Skin of body (tissue), 1 donor: ENCODE measurements at regions not wholly inside any gene's neighbourhood (a gene's known extent, or its start where the extent isn't known, plus 50 kb on each side); places are given as distances from the start of the nearest gene placed in this dataset.
A peak's percentile ranks its signal among the peaks of the same experiment; 100 is the strongest.

Source experiments
- DNase-seq: peaks from one replicate; lab custom pipeline; 2025; lab: John Stamatoyannopoulos, UW

DNA sequence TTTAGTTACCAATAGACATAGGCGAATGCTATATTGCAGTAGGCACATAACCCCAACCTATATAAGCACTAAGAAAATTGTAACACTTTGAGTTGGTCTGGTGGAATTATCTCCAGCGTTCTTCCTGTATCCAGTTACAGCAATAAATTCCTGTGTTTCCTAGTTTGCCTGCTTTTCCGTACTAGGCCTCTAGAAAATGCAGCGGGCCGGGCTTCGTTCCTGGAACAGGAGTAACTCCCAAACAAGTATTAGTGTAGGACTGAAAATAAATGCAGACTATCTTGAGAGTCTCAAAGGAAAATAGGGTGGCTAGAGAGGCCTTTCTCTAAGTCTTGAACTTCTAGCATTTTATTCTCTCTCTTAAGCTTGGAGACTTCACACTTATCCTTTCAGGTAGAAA is 159.8 kb downstream of the OR13H1 start:
- DNase-seq, result no peak

- no peak for DNase-seq
Observed at GRCh38 chrX:131704136-131704695, 160.3 kb downstream of the OR13H1 start.

DNA sequence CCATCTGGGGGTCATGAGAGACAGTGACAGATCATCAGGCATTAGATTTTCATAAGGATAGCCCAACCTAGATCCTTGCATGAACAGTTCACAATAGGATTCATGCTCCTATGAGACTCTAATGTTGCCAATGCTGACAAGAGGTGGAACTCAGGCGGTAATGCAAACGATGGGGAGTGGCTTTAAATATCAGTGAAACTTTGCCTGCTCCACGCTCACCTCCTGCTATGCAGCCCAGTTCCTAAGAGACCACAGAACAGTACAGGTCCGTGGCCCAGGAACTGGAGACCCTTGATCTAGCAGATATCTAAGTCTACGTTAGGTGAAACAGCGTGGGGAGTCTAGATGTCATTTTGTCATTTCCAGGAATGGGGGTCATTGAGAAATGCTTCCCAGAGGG is 165.7 kb downstream of the OR13H1 start:
- no peak for DNase-seq

DNA sequence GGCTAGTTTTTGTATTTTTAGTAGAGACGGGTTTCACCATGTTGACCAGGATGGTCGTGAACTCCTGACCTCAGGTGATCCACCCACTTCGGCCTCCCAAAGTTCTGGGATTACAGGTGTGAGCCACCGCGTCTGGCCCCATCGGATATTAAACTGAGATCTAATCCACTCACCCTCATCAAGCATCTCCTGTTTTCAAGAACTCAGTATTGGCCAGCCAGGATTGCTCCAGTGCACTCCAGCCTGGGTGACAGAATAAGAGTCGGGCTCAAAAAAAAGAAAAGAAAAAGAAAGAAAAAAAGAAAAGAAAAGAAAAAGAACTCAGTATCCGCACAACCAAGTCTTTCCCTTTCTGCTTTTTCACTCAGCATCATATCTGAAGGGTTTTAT is 167.6 kb downstream of the OR13H1 start:
- no peak for DNase-seq

DNA sequence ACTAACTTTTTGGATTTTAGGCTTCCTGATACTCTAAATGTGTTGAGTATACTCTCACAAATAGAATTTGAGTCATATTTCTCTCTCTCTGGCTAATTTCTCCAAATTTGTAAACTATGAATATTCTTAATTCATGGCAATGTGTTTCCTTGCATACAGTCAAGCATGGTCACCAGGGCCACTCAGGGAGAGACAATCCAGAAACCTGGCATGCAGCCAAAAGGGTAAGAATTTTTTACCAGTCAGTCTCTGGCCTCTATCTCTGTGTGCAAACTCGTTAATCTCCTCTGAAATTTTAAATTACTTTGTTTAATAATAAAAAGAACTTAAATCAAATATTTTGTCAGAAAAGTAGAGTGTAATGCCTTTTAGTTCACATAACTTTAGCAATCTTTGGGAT is 179.8 kb downstream of the OR13H1 start:
- no peak for DNase-seq

GRCh38 chrX:131724292-131724691 is 180.4 kb downstream of the OR13H1 start:
- no peak for DNase-seq

DNA sequence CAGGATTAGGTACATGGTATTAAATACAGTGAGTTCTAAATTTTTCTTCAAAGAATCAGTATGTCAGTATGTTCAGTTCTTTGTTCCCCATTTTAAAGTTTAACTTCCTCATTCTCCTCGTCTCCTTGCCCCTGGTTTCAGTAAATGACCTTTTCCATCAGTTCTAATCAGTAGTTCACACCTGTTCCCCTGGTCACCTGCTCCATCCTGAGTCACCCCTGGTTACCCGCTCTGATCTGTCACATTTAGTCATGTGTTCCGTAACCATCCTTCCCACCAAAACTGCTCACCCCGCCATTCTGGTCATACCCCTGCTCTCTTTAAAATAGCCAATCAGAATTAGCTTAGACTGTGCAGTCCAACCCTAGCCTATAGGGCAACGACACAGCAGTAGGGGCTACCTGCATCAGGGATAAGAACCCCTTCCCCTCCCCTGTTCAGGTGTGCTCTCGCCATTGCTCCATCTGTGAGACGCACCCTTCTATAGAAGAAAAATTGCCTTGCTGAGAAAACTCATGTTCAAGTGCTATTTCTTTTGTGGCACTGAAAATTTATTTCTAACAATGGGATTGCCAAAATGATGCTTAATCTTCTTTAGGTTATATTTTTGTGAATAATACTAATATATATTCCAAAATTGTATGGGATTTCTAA is 181.3 kb downstream of the OR13H1 start:
- DNase-seq, result no peak

DNA sequence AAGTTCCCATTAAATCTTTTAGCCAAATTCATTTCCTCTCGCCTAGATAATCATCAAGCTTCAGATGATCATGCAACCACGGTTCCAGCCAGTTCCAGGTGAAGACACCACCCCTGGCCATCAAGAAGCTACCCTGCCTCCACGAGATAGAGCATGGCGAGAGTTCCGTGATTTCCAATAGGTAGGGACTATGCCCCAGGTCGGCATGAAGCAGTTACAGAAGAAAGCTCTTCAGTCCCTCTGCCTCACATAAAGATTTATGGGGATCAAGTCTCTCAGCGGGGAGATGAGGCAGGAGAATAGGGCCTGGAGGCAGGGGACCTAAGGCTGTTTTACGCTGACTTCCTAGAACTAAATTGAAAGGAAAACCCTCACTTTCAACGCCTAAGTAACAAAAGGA is 183.9 kb downstream of the OR13H1 start:
- no peak for DNase-seq

GRCh38 chrX:131728295-131729145 is 184.6 kb downstream of the OR13H1 start:
- DNase-seq, result no peak

DNA sequence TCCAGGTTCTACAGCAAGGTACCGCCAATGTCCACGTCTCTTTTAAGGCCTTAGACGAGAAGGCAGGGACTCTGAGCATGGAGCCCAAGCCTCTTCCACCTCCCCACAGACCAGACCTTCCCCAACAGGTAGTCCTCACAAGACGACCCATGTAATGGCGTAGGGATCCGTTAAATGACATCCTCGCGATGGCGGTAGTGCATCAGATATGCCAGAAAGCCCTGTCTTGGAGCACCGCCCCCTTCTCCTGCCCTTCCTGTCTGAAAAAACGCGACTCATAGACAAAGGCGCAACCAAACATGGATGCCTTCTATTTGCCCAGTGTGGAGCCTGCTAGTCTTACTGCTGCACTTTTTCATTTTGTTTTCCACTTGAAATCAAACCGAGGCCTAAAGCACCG is 185.4 kb downstream of the OR13H1 start:
- no peak for DNase-seq

GRCh38 chrX:131734621-131735020 is 190.7 kb downstream of the OR13H1 start:
- DNase-seq, result no peak

- DNase-seq, result no peak
Observed at GRCh38 chrX:131735127-131735526, 191.3 kb downstream of the OR13H1 start.

DNA sequence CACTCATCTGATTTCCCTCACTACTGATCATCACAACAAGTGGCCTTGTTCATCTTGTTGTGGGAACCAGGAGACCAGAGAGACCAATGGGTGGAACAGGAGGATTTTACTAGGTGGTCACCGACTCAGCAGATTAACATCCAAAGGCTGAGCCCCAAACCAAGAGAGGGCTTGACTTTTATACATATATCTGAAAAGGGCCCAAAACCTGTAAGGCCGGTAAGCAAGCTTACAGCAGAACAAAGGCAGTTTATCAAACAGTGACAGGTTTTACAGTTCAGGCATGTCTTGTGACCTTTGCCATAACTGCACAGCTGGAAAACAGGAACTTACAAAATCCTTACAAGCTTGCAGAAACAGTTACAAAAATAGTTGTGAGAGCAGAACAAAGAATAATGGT is 195.9 kb downstream of the OR13H1 start:
- no peak for DNase-seq

DNA sequence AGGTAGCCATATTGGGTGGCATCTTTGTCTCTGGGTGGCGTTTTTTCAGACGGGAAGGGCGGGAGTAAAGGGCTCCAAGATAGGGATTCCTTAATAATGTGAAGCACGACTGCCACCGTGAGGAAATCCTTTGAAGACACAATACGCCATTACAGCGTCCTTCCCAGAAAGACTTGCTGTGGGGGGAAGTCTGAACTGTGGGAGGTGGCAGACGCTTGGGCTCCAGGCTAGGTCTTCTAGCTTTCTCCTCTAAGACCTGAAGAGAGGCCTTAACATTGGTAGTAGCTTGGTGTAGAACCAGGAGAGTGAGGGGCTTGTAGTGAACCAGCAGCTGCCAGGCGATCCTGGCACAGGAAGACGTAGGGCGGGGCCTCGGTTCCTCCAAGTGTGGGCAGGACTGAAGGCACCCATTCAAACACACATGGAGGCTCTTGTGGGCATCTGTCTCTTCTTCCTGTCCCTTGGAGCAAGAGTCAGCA is 197.3 kb downstream of the OR13H1 start:
- no peak for DNase-seq

- no peak for DNase-seq
Observed at GRCh38 chrX:131745942-131746489, 202.1 kb downstream of the OR13H1 start.

DNA sequence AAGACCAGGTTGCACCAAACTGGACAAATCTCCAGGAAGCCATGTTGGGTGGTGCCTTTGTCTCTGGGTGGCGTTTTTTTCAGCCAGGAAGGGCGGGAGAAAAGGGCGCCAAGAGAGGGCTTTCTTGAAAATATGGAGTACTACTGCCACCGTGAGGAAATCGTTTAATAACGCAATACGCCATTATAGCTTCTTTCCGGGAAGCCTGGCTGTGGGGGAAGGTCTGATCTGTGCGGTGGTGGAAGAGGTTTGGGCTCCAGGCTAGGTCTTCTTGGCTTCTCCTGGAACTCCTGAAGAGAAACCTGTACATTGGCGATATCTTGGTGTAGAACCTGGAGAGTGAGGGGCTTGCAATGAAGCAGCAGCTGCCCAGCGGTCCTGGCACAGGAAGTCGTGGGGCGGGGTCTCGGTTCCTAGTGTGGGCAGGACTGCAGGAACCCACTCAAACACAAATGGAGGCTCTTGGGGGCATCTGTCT is 202.7 kb downstream of the OR13H1 start:
- no peak for DNase-seq

GRCh38 chrX:131747173-131747572 is 203.3 kb downstream of the OR13H1 start:
- no peak for DNase-seq

- no peak for DNase-seq
Observed at GRCh38 chrX:131752493-131753198, 208.8 kb downstream of the OR13H1 start.

DNA sequence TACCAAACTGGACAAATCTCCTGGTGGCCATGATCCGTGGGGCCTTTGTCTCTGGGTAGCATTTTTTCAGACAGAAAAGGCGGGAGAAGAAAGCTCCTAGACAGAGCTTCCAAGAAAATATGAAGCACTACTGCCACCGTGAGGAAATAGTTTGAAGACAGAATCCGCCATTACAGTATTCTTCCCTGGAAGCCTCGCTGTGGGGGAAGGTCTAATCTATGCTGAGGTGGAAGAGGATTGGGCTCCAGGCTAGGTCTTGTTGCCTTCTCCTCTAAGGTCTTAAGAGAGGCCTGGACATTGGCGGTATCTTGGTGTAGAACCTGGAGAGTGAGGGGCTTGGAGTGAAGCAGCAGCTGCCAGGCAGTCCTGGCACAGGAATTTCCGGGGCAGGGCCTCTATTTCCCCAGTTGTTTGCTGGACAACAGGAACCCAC is 218.9 kb downstream of the OR13H1 start:
- DNase-seq, result no peak

- no peak for DNase-seq
Observed at GRCh38 chrX:131763674-131764073, 219.8 kb downstream of the OR13H1 start.

DNA sequence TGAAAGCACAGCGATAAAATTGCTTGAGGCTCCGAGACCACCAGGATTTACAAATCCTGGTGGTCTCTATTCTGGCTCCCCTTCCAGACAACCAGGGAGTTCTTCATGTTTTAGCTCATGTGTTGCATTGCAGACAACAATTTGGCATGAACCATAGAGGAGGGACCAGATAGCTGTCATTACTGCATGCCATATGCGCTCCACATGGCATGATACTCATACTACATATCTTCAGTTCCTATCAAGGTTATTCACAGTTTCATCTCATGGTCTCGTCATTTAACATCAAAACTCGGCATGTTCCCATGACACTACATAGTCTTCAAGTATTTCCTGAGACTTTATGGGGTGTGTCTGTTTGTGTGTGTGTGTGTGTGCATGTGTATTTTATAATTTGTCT is 220.3 kb downstream of the OR13H1 start:
- peak; percentile 5 for DNase-seq
